Sigmoid colon (tissue), 6 donors: ENCODE measurements at regions not wholly inside any gene's neighbourhood (a gene's known extent, or its start where the extent isn't known, plus 50 kb on each side); places are given as distances from the start of the nearest gene placed in this dataset.
A peak's percentile ranks its signal among the peaks of the same experiment; 100 is the strongest.

Experiments
- DNase-seq: peaks from one replicate; pipeline ENCODE4 v3.0.0-alpha.2; 2019
- H3K27ac ChIP-seq, 4 donors: fragments of 200-600 bp; sonication (generic); one replicate each; pipeline ENCODE4 v1.5.1; 2016 to 2019; ENCODE audit warnings: mild to moderate bottlenecking in 1 of 4
- H3K27me3 ChIP-seq, 3 donors: fragments of 200-600 bp; sonication (generic); one replicate each; pipeline ENCODE4 v1.5.1; 2019; ENCODE audit warnings: mild to moderate bottlenecking in 1 of 3
- H3K36me3 ChIP-seq, 4 donors: fragments of 200-600 bp; sonication (generic); one replicate each; pipeline ENCODE4 v1.5.1; 2016 to 2019
- H3K4me1 ChIP-seq, 4 donors: fragments of 200-600 bp; sonication (generic); one replicate each; pipeline ENCODE4 v1.5.1; 2017 to 2019
- H3K4me3 ChIP-seq, 4 donors: fragments of 200-600 bp; sonication (generic); one replicate each; pipeline ENCODE4 v1.5.1; 2017 to 2019; ENCODE audit warnings: mild to moderate bottlenecking in 2 of 4, moderate library complexity in 1 of 4
- H3K9me3 ChIP-seq, 4 donors: fragments of 200-600 bp in 3 of 4; sonication (generic) in 3 of 4; one replicate each; pipeline versions ENCODE4 v1.5.1 to v1.6.1; 2013 to 2019
- CTCF ChIP-seq, 4 experiments: fragments of 450-650 bp in 3 of 4; fragments of 200-600 bp in 1 of 4; IDR thresholded peaks; one replicate each; pipeline ENCODE4 v1.5.1; 2016 to 2019; ENCODE audit warnings: antibody characterized with exemption in 4 of 4, mild to moderate bottlenecking in 3 of 4, moderate library complexity in 2 of 4
- EP300 ChIP-seq, 4 donors: sonication (generic); formaldehyde crosslinking; IDR thresholded peaks; one replicate each; pipeline ENCODE4 v1.6.1; 2017; ENCODE audit warnings: antibody characterized with exemption in 4 of 4
- POLR2A ChIP-seq, 2 donors: fragments of 450-650 bp; IDR thresholded peaks; one replicate each; pipeline ENCODE4 v1.6.1; 2016; ENCODE audit warnings: antibody characterized with exemption in 2 of 2, mild to moderate bottlenecking in 2 of 2, moderate library complexity in 2 of 2
- POLR2AphosphoS5 ChIP-seq, 4 donors: sonication (generic); formaldehyde crosslinking; IDR thresholded peaks; one replicate each; pipeline ENCODE4 v1.6.1; 2017; ENCODE audit warnings: antibody characterized with exemption in 4 of 4
- WGBS, 2 donors: extraction: QIAGEN DNeasy Blood & Tissue Kit; methylation state at CpG; one replicate each; pipeline ENCODE4 v1.1.7; 2013; 5-methylcytosine and 5-hydroxymethylcytosine counted together
- intact Hi-C: fragments of 100-400 bp; cut with DNase I; formaldehyde crosslinking; loops from one replicate; pipeline ENCODE4 v1.15.1; 2023
- donor health status: healthy with polysubstance abuse.
- donor health status: healthy.

GRCh38 chr1:198087831-198088230 lies 69.0 kb upstream of the NEK7 start:
- intact Hi-C loops = loop anchor here (5.0 to 10.0 kb wide), 2 partner anchors 67 to 269 kb away; partner anchors contain the start of gene NEK7
- 9 to 57% methylated on average over 1 of the region's 1 CpG for WGBS, 2 donors

GRCh38 chr1:198088360-198089071 lies 68.3 kb upstream of the NEK7 start:
- no peak for TF ChIP-seq EP300 (IDR thresholded peaks at IDR 0.05)
- peak in 3 of 4 experiments; percentile 25 to 54 (median 28) for TF ChIP-seq CTCF (IDR thresholded peaks at IDR 0.05)
- no peak for TF ChIP-seq POLR2A (IDR thresholded peaks at IDR 0.05)
- DNase-seq = no peak
- Histone ChIP-seq H3K9me3 (no peaks in the 10 kb centered on the region), H3K4me3 (no peak overlapping the region), H3K27me3 (no peaks in the 10 kb centered on the region), H3K4me1 (no peaks in the 10 kb centered on the region), H3K27ac (no peak overlapping the region), H3K36me3 (no peaks in the 10 kb centered on the region)
- intact Hi-C loops = loop anchor here (5.0 to 10.0 kb wide), 2 partner anchors 66 to 269 kb away; partner anchors contain the start of gene NEK7
- WGBS, 2 donors = 41 to 45% methylated on average over 4 of the region's 4 CpGs

More at GRCh38 chr1:198087831-198088230, 69.0 kb upstream of the NEK7 start:
- no peak overlapping the region for H3K27ac ChIP-seq
- no peak for DNase-seq
- no peaks in the 10 kb centered on the region for H3K9me3 ChIP-seq
- H3K4me1 ChIP-seq = no peaks in the 10 kb centered on the region
- TF ChIP-seq EP300 (IDR thresholded peaks at IDR 0.05) = no peak
- TF ChIP-seq POLR2A (IDR thresholded peaks at IDR 0.05) = no peak
- TF ChIP-seq CTCF (IDR thresholded peaks at IDR 0.05) = no peak
- no peak for TF ChIP-seq POLR2AphosphoS5 (IDR thresholded peaks at IDR 0.05)
- no peaks in the 10 kb centered on the region for H3K27me3 ChIP-seq
- no peaks in the 10 kb centered on the region for H3K36me3 ChIP-seq
- no peak overlapping the region for H3K4me3 ChIP-seq

- no peak overlapping the region for H3K27ac ChIP-seq
- intact Hi-C loops = no loop called here
- H3K9me3 ChIP-seq = no peaks in the 10 kb centered on the region
- H3K4me3 ChIP-seq = no peak overlapping the region
- DNase-seq = no peak
- no peaks in the 10 kb centered on the region for H3K27me3 ChIP-seq
- H3K4me1 ChIP-seq = no peaks in the 10 kb centered on the region
- TF ChIP-seq POLR2A (IDR thresholded peaks at IDR 0.05) = no peak
- TF ChIP-seq POLR2AphosphoS5 (IDR thresholded peaks at IDR 0.05) = no peak
- TF ChIP-seq EP300 (IDR thresholded peaks at IDR 0.05) = no peak
- no peak for TF ChIP-seq CTCF (IDR thresholded peaks at IDR 0.05)
- H3K36me3 ChIP-seq = no peaks in the 10 kb centered on the region
- 65 to 75% methylated on average over 2 of the region's 2 CpGs for WGBS, 2 donors
Observed at GRCh38 chr1:198096390-198096789, 60.4 kb upstream of the NEK7 start.

GRCh38 chr1:198099755-198100154 lies 57.0 kb upstream of the NEK7 start:
- no peak overlapping the region for H3K27ac ChIP-seq
- H3K4me3 ChIP-seq = no peak overlapping the region
- no peaks in the 10 kb centered on the region for H3K4me1 ChIP-seq
- no peak for TF ChIP-seq EP300 (IDR thresholded peaks at IDR 0.05)
- TF ChIP-seq POLR2AphosphoS5 (IDR thresholded peaks at IDR 0.05) = no peak
- TF ChIP-seq POLR2A (IDR thresholded peaks at IDR 0.05) = no peak
- H3K27me3 ChIP-seq = no peaks in the 10 kb centered on the region
- H3K9me3 ChIP-seq = no peaks in the 10 kb centered on the region
- no peaks in the 10 kb centered on the region for H3K36me3 ChIP-seq
- intact Hi-C loops = no loop called here
- DNase-seq = no peak

- H3K27me3 ChIP-seq = no peaks in the 10 kb centered on the region
- no peaks in the 10 kb centered on the region for H3K9me3 ChIP-seq
- no peak for TF ChIP-seq CTCF (IDR thresholded peaks at IDR 0.05)
- no peak for TF ChIP-seq POLR2AphosphoS5 (IDR thresholded peaks at IDR 0.05)
- TF ChIP-seq POLR2A (IDR thresholded peaks at IDR 0.05) = no peak
- TF ChIP-seq EP300 (IDR thresholded peaks at IDR 0.05) = no peak
- no peaks in the 10 kb centered on the region for H3K4me1 ChIP-seq
- intact Hi-C loops = no loop called here
- 57 to 59% methylated on average over 4 of the region's 4 CpGs for WGBS, 2 donors
- no peak overlapping the region for H3K27ac ChIP-seq
- no peaks in the 10 kb centered on the region for H3K36me3 ChIP-seq
- no peak for DNase-seq
- no peak overlapping the region for H3K4me3 ChIP-seq
Observed at GRCh38 chr1:198101716-198102453, 54.9 kb upstream of the NEK7 start.
